ENCODE measurements at regions not wholly inside any gene's neighbourhood (a gene's known extent, or its start where the extent isn't known, plus 50 kb on each side); places are given as distances from the start of the nearest gene placed in this dataset.

DNA sequence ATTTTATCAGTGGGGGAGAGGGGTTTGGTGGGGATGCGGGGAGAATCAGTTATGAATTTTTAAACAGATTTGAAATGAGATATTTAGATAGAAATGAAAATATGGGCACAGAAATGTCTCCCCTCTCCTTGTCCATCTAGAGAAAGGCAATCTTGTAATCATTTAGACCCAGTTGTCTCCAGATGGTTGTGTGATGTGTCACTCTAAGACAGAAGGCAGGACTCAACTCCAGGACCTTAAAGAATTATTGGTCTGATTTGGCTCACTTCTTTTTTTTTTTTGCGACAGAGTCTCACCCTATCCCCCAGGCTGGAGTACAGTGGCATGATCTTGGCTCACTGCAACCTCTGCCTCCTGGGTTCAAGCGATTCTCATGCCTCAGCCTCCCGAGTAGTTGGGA lies 77.2 kb downstream of the EOMES start:
- Histone ChIP-seq H4K20me1 (replicated peaks in 1 of 2; ENCODE audit: control insufficient read depth in 1 of 2, insufficient read depth in 2 of 2, low read length in 2 of 2) (no peaks in the 10 kb centered on the region), H3K27ac (ENCODE audit: low read depth, low read length) (no peak overlapping the region), H4K8ac (ENCODE audit: extremely low read depth, insufficient read depth, low read length) (no peak overlapping the region), H3K56ac (replicated peaks; ENCODE audit: insufficient read length, low read depth, low read length) (no peak overlapping the region), H2AK5ac (ENCODE audit: low read depth, low read length) (no peak overlapping the region), H3K23ac (ENCODE audit: insufficient read length) (no peak overlapping the region), H4K5ac (ENCODE audit: insufficient read length, low read depth, low read length) (no peak overlapping the region), H4K91ac (replicated peaks; ENCODE audit: insufficient read length, low read length) (no peak overlapping the region), H3K4ac (replicated peaks; ENCODE audit: insufficient read length, low read depth, low read length) (no peak overlapping the region), H2BK12ac (ENCODE audit: low read depth, low read length) (no peak overlapping the region), H3K4me2 (ENCODE audit: insufficient read depth in 1 of 2, low read depth in 2 of 2, low read length in 2 of 2) (no peak overlapping the region), H3K79me2 (ENCODE audit: control insufficient read depth in 1 of 2, insufficient read depth in 2 of 2, low read length in 2 of 2) (no peaks in the 10 kb centered on the region), H3K9me3 (ENCODE audit: insufficient read depth in 2 of 2, low read depth in 1 of 2, low read length in 1 of 2) (no peaks in the 10 kb centered on the region), H3K14ac (ENCODE audit: insufficient read length) (no peak overlapping the region), H3K79me1 (ENCODE audit: low read depth, low read length) (no peaks in the 10 kb centered on the region), H2BK5ac (ENCODE audit: low read depth, low read length) (no peak overlapping the region), H3K18ac (ENCODE audit: extremely low read depth, low read length) (no peak overlapping the region), H2BK120ac (replicated peaks; ENCODE audit: low read depth, low read length) (no peak overlapping the region), H3K9ac (replicated peaks in 1 of 4; ENCODE audit: extremely low read depth in 1 of 4, low read depth in 3 of 4, low read length in 3 of 4) (no peak overlapping the region), H3K23me2 (ENCODE audit: low read depth, low read length) (no peaks in the 10 kb centered on the region), H3K36me3 (ENCODE audit: control insufficient read depth in 2 of 4, insufficient read depth in 4 of 4, low read length in 3 of 4) (no peaks in the 10 kb centered on the region), H3K27me3 (replicated peaks in 1 of 4; ENCODE audit: control insufficient read depth in 3 of 4, extremely low read depth in 1 of 4, insufficient read depth in 3 of 4, low read length in 3 of 4) (no peaks in the 10 kb centered on the region), H2BK20ac (ENCODE audit: low read length) (no peak overlapping the region), H3K4me3 (ENCODE audit: extremely low read depth in 1 of 4, insufficient read depth in 2 of 4, low read depth in 3 of 4, low read length in 4 of 4) (no peak overlapping the region), H2BK15ac (ENCODE audit: low read length) (no peak overlapping the region), H3K4me1 (replicated peaks in 1 of 4; ENCODE audit: control insufficient read depth in 3 of 4, insufficient read depth in 4 of 4, low read length in 3 of 4) (no peaks in the 10 kb centered on the region), H2AFZ (ENCODE audit: low read length) (no peak overlapping the region)
- TF ChIP-seq TEAD4 (IDR thresholded peaks at IDR 0.05; ENCODE audit: low read depth, low read length) (no peak), CTBP2 (IDR thresholded peaks at IDR 0.05; ENCODE audit: borderline replicate concordance, insufficient read depth, insufficient read length, low read length) (no peak), TBP (IDR thresholded peaks at IDR 0.05; ENCODE audit: low read depth, low read length) (no peak), BRCA1 (IDR thresholded peaks at IDR 0.05; ENCODE audit: low read depth, low read length) (no peak), MAFK (IDR thresholded peaks at IDR 0.05; ENCODE audit: low read depth, low read length) (no peak), BACH1 (IDR thresholded peaks at IDR 0.05; ENCODE audit: low read length) (no peak)
- TF ChIP-seq, protein P1, sequence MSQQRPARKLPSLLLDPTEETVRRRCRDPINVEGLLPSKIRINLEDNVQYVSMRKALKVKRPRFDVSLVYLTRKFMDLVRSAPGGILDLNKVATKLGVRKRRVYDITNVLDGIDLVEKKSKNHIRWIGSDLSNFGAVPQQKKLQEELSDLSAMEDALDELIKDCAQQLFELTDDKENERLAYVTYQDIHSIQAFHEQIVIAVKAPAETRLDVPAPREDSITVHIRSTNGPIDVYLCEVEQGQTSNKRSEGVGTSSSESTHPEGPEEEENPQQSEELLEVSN (IDR thresholded peaks at IDR 0.05), result no peak
- TF ChIP-seq, protein P2, sequence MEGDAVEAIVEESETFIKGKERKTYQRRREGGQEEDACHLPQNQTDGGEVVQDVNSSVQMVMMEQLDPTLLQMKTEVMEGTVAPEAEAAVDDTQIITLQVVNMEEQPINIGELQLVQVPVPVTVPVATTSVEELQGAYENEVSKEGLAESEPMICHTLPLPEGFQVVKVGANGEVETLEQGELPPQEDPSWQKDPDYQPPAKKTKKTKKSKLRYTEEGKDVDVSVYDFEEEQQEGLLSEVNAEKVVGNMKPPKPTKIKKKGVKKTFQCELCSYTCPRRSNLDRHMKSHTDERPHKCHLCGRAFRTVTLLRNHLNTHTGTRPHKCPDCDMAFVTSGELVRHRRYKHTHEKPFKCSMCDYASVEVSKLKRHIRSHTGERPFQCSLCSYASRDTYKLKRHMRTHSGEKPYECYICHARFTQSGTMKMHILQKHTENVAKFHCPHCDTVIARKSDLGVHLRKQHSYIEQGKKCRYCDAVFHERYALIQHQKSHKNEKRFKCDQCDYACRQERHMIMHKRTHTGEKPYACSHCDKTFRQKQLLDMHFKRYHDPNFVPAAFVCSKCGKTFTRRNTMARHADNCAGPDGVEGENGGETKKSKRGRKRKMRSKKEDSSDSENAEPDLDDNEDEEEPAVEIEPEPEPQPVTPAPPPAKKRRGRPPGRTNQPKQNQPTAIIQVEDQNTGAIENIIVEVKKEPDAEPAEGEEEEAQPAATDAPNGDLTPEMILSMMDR (IDR thresholded peaks at IDR 0.05; ENCODE audit: control extremely low read depth in 1 of 3, insufficient read depth in 1 of 3, low read depth in 1 of 3, low read length in 3 of 3), result no peak
- 76 to 100% methylated on average over 1 to 4 of the region's 4 CpGs for WGBS, 2 experiments (ENCODE audit: extremely low coverage in 1 of 2, insufficient coverage in 1 of 2, insufficient read length in 1 of 2, insufficient replicate concordance in 2 of 2, low coverage in 1 of 2, low lambda C conversion rate in 2 of 2, missing lambda C conversion rate in 1 of 2)
- DNase-seq (ENCODE audit: low read depth in 1 of 2, low spot score in 2 of 2) (no peak), FAIRE-seq (no peak)
- POLR2A ChIA-PET (ENCODE audit: partially characterized antibody), result interaction anchor here (0.6 kb wide), 1 partner anchor 26 kb away, joined by 3 read pairs; no protein-coding TSS in a partner anchor
- CTCF ChIA-PET (ENCODE audit: partially characterized antibody), result interaction anchor here (0.6 to 0.7 kb wide), 3 partner anchors 12 to 1355 kb away, joined by 3 to 4 read pairs (median 4); no protein-coding TSS in a partner anchor

Measured in H1 (cell line).